PC-3 (cell line): ENCODE measurements at regions not wholly inside any gene's neighbourhood (a gene's known extent, or its start where the extent isn't known, plus 50 kb on each side); places are given as distances from the start of the nearest gene placed in this dataset.

Experiments
- ATAC-seq: fragments of 200-7000 bp; cut with Tn5 transposase; 2 replicates; pipeline ENCODE4 v1.9.1; 2020; ENCODE audit warnings: mild to moderate bottlenecking, moderate library complexity
- BruUV-seq: library from RNA; stranded (reverse); fragments of 400-500 nt; replicated peaks from 2 replicates; lab custom pipeline; 2021; lab: Mats Ljungman, UMichigan
- CTCF ChIA-PET: fragments of 300-600 bp; sonication (Branson Sonifier 250); formaldehyde crosslinking; loops from one replicate; lab custom pipeline; 2022; ENCODE audit warnings: antibody characterized with exemption; lab: Charles Lee
- POLR2A ChIA-PET: fragments of 300-600 bp; sonication (Branson Sonifier 250); formaldehyde crosslinking; loops from one replicate; lab custom pipeline; 2022; ENCODE audit warnings: antibody characterized with exemption; ENCODE audit not compliant: unreplicated experiment; lab: Charles Lee
- DNase-seq: peaks from one replicate; pipeline ENCODE4 v3.0.0-alpha.2; 2015
- H2AFZ ChIP-seq: fragments of 300-600 bp; sonication (generic); 2 replicates; pipeline ENCODE4 v1.6.0; 2016; ENCODE audit warnings: antibody characterized with exemption, low read length
- H3F3A ChIP-seq: fragments of 300-600 bp; sonication (generic); one replicate; pipeline ENCODE4 v1.6.0; 2017; ENCODE audit warnings: antibody characterized with exemption, low read length, control low read depth, mild to moderate bottlenecking; ENCODE audit not compliant: unreplicated experiment
- H3K27ac ChIP-seq: fragments of 300-600 bp; sonication (generic); 2 replicates; pipeline ENCODE4 v1.5.1; 2016; ENCODE audit warnings: mild to moderate bottlenecking, low read length
- H3K27me3 ChIP-seq: fragments of 300-600 bp; sonication (generic); 2 replicates; pipeline ENCODE4 v1.6.1; 2016; ENCODE audit warnings: low read length, mixed read lengths
- H3K36me3 ChIP-seq: fragments of 300-600 bp; sonication (generic); 2 replicates; pipeline ENCODE4 v1.6.1; 2016; ENCODE audit warnings: low read depth, mixed run types, low read length, mixed read lengths
- H3K4me1 ChIP-seq: fragments of 300-600 bp; sonication (generic); 2 replicates; pipeline ENCODE4 v1.5.1; 2016; ENCODE audit warnings: low read length; ENCODE audit not compliant: insufficient read depth
- H3K4me2 ChIP-seq: fragments of 300-600 bp; sonication (generic); 2 replicates; pipeline ENCODE4 v1.6.0; 2016; ENCODE audit warnings: low read length
- H3K4me3 ChIP-seq: fragments of 300-600 bp; sonication (generic); 2 replicates; pipeline ENCODE4 v1.5.1; 2016; ENCODE audit warnings: mild to moderate bottlenecking, low read length, mixed read lengths
- H3K79me2 ChIP-seq: fragments of 300-600 bp; sonication (generic); 2 replicates; pipeline ENCODE4 v1.6.1; 2017; ENCODE audit warnings: low read length, mixed read lengths
- H3K9ac ChIP-seq: fragments of 300-600 bp; sonication (generic); 2 replicates; pipeline ENCODE4 v1.6.0; 2016; ENCODE audit warnings: mild to moderate bottlenecking, low read length
- H3K9me2 ChIP-seq: fragments of 300-600 bp; sonication (generic); replicated peaks from 2 replicates; pipeline ENCODE4 v1.6.1; 2016; ENCODE audit warnings: mixed run types, low read length, mixed read lengths
- H3K9me3 ChIP-seq: fragments of 300-600 bp; sonication (generic); 2 replicates; pipeline ENCODE4 v1.6.1; 2016; ENCODE audit warnings: low read length, mixed read lengths
- H4K20me1 ChIP-seq: fragments of 300-600 bp; sonication (generic); 2 replicates; pipeline ENCODE4 v1.6.1; 2016; ENCODE audit warnings: low read length, mixed read lengths
- CTCF ChIP-seq: fragments of 300-600 bp; sonication (generic); conservative IDR thresholded peaks from 2 replicates; pipeline ENCODE4 v1.5.1; 2017; ENCODE audit warnings: antibody characterized with exemption, low read depth, mild to moderate bottlenecking, low read length
- EZH2 ChIP-seq: fragments of 300-600 bp; sonication (generic); IDR thresholded peaks from one replicate; pipeline ENCODE4 v1.6.1; 2017; ENCODE audit warnings: antibody characterized with exemption, mild to moderate bottlenecking, low read length; ENCODE audit not compliant: unreplicated experiment
- EZH2phosphoT487 ChIP-seq: fragments of 300-600 bp; sonication (generic); IDR thresholded peaks from 2 replicates; pipeline ENCODE4 v1.6.1; 2018; ENCODE audit warnings: mild to moderate bottlenecking, antibody characterized with exemption, low read length, borderline replicate concordance
- intact Hi-C: fragments of 100-400 bp; cut with micrococcal nuclease; formaldehyde crosslinking; loops from 2 replicates; pipeline ENCODE4 v1.9.0; 2023

- Histone ChIP-seq H3K4me2 (no peak overlapping the region), H3F3A (no peaks in the 10 kb centered on the region), H4K20me1 (no peaks in the 10 kb centered on the region), H3K27me3 (0 out of 2 replicates have a peak, but pooled peaks cover 4% of the 10 kb centered on the region), H2AFZ (no peak overlapping the region), H3K9me2 (no peaks in the 10 kb centered on the region), H3K79me2 (no peaks in the 10 kb centered on the region), H3K4me3 (no peak overlapping the region), H3K9me3 (no peaks in the 10 kb centered on the region), H3K9ac (no peak overlapping the region), H3K27ac (no peak overlapping the region), H3K36me3 (no peaks in the 10 kb centered on the region), H3K4me1 (no peaks in the 10 kb centered on the region)
- no TSS peak for BruUV-seq
- intact Hi-C loops = no loop called here
- ATAC-seq (no peak), DNase-seq (no peak)
- POLR2A ChIA-PET = no interaction called here
- CTCF ChIA-PET = no interaction called here
- TF ChIP-seq EZH2phosphoT487 = no peak
- no peak for TF ChIP-seq CTCF
- TF ChIP-seq EZH2 = no peak
Measured at GRCh38 chr17:431494-431893, 78.9 kb upstream of the RPH3AL start.

- Histone ChIP-seq H3K4me3 (no peak overlapping the region), H3K9me2 (no peaks in the 10 kb centered on the region), H2AFZ (no peak overlapping the region), H3K27me3 (no peaks in the 10 kb centered on the region), H3K27ac (no peak overlapping the region), H3K4me2 (no peak overlapping the region), H3K36me3 (no peaks in the 10 kb centered on the region), H3K9me3 (no peaks in the 10 kb centered on the region), H3K79me2 (no peaks in the 10 kb centered on the region), H3F3A (no peaks in the 10 kb centered on the region), H3K4me1 (no peaks in the 10 kb centered on the region), H3K9ac (no peak overlapping the region), H4K20me1 (no peaks in the 10 kb centered on the region)
- ChIA-PET CTCF (no interaction called here), POLR2A (no interaction called here)
- BruUV-seq = no TSS peak
- ATAC-seq (no peak), DNase-seq (no peak)
- TF ChIP-seq CTCF (no peak), EZH2phosphoT487 (no peak), EZH2 (no peak)
- intact Hi-C loops = no loop called here
Measured at GRCh38 chr17:429589-429988, 77.0 kb upstream of the RPH3AL start.

- ATAC-seq = no peak
- Histone ChIP-seq H3F3A (no peaks in the 10 kb centered on the region), H3K27me3 (no peaks in the 10 kb centered on the region), H3K4me3 (no peak overlapping the region), H3K9me2 (no peaks in the 10 kb centered on the region), H3K4me1 (no peaks in the 10 kb centered on the region), H3K4me2 (no peak overlapping the region), H3K27ac (no peak overlapping the region), H3K9ac (no peak overlapping the region), H2AFZ (no peak overlapping the region), H3K79me2 (no peaks in the 10 kb centered on the region), H3K9me3 (no peaks in the 10 kb centered on the region), H4K20me1 (no peaks in the 10 kb centered on the region), H3K36me3 (no peaks in the 10 kb centered on the region)
- no peak for DNase-seq
- intact Hi-C loops = no loop called here
- TF ChIP-seq EZH2phosphoT487 (no peak), EZH2 (no peak), CTCF (no peak)
- ChIA-PET POLR2A (no interaction called here), CTCF (no interaction called here)
- BruUV-seq = no TSS peak
Measured at GRCh38 chr17:428414-428813, 75.8 kb upstream of the RPH3AL start.
